Coronary artery (tissue), 2 donors: ENCODE measurements at regions not wholly inside any gene's neighbourhood (a gene's known extent, or its start where the extent isn't known, plus 50 kb on each side); places are given as distances from the start of the nearest gene placed in this dataset.
"Not testable (repeated sequence)": the region's sequence is repeated elsewhere in the genome, so short reads cannot be mapped to it uniquely, and the experiment has no call there.

Source experiments
- DNase-seq: peaks from one replicate; pipeline ENCODE4 v3.0.0-alpha.2; 2017; ENCODE audit warnings: low spot score
- H3K27ac ChIP-seq, 2 donors: fragments of 200-600 bp; sonication (generic); one replicate each; pipeline ENCODE4 v1.5.1; 2016 to 2019
- H3K4me3 ChIP-seq: fragments of 200-600 bp; sonication (generic); 2 replicates; pipeline ENCODE4 v1.5.1; 2016; ENCODE audit warnings: mild to moderate bottlenecking, moderate library complexity
- CTCF ChIP-seq: fragments of 200-600 bp; sonication (generic); IDR thresholded peaks from one replicate; pipeline ENCODE4 v1.5.1; 2019; ENCODE audit warnings: antibody characterized with exemption

GRCh38 chr6:10180138-10181074, 234.5 kb downstream of the TFAP2A start:
- no peak for DNase-seq
- Histone ChIP-seq H3K27ac (no peak overlapping the region), H3K4me3 (no peak overlapping the region)
- TF ChIP-seq CTCF = no peak

GRCh38 chr6:10177704-10178103, 237.2 kb downstream of the TFAP2A start:
- no peak for TF ChIP-seq CTCF
- no peak for DNase-seq
- no peak overlapping the region for H3K4me3 ChIP-seq
- H3K27ac ChIP-seq = no peak overlapping the region

GRCh38 chr6:10175362-10175761, 239.5 kb downstream of the TFAP2A start:
- no peak overlapping the region for H3K4me3 ChIP-seq
- no peak for TF ChIP-seq CTCF
- no peak for DNase-seq
- H3K27ac ChIP-seq = no peak overlapping the region

- H3K4me3 ChIP-seq = no peak overlapping the region
- DNase-seq = no peak
- TF ChIP-seq CTCF = no peak
- H3K27ac ChIP-seq = no peak overlapping the region
Measured at GRCh38 chr6:10174761-10175160, 240.1 kb downstream of the TFAP2A start.

GRCh38 chr6:10174056-10174455, 240.8 kb downstream of the TFAP2A start:
- no peak overlapping the region for H3K27ac ChIP-seq
- TF ChIP-seq CTCF = no peak
- DNase-seq = no peak
- H3K4me3 ChIP-seq = no peak overlapping the region

GRCh38 chr6:10171706-10172105, 243.2 kb downstream of the TFAP2A start:
- not testable (repeated sequence) for H3K27ac ChIP-seq, DNase-seq, H3K4me3 ChIP-seq

GRCh38 chr6:10170816-10171215, 244.1 kb downstream of the TFAP2A start:
- no peak for TF ChIP-seq CTCF
- no peak for DNase-seq
- no peak overlapping the region for H3K4me3 ChIP-seq
- H3K27ac ChIP-seq = no peak overlapping the region
